ENCODE measurements at regions not wholly inside any gene's neighbourhood (a gene's known extent, or its start where the extent isn't known, plus 50 kb on each side); places are given as distances from the start of the nearest gene placed in this dataset.
A peak's percentile ranks its signal among the peaks of the same experiment; 100 is the strongest.

DNA sequence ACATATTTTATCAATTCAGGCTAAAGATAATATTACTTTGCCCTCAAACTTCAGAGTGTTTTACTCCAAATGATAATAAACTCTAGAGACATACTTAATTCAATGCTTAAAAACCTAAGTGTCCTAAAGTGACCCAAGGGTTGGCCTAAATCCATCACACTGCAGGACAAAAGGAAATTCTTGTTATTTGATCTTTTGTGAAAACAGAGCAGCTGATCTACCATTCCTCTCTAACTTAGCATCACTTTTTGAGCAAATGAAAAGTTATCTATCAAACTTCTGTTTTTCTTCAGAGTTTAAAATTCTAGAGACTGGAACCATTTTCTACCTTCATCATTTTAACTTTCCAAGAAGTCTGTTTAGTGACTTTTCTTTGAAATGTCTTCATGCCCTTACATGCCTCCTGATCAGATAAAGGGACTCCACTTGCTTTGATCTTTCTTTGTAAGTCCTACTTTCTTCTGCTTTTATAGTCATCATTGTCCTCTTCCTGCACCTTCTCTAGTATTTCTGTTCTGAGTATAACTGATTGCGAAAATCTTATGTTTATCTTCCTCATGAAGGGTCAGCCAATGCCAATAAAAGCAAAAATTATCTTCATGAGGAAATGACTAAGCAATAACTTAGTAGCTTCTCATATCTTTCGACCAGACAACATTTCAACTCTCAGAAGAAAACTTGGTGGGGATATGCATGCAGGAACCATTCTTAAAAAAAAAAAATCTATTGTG, 378.7 kb upstream of the TGFBR2 start:
- TF ChIP-seq POLR2AphosphoS5 (IDR thresholded peaks at IDR 0.05) (peak in 2 of 4 donors; percentile 31 to 51), POLR2A (IDR thresholded peaks at IDR 0.05) (no peak)
- intact Hi-C loops (cut with DNase I): no loop called here
- Histone ChIP-seq H3K4me1 (peaks cover 0 to 11% (median 10%) of the 10 kb centered on the region in 4 donors), H3K27me3 (no peaks in the 10 kb centered on the region), H3K9me3 (no peaks in the 10 kb centered on the region), H3K36me3 (no peaks in the 10 kb centered on the region), H3K27ac (peak overlapping the region in 1 of 4 donors; percentile 41), H3K4me3 (no peak overlapping the region)
- DNase-seq: no peak
- WGBS, 2 donors: 7 to 23% methylated on average over 2 of the region's 2 CpGs

DNA sequence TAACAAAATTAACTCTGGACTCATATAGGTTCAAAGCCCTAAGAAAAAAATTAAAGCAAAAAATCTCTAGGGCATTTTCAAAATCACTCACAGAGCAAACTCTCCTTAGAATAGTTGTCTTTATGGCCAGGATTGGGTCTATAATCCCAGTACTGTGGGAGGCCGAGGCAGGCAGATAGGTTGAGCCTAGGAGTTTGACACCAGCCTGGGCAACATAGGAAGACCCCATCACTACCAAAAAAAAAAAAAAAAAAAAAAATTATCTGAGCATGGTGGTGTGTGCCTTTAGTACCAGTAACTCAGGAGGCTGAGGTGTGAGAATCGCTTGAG, 378.1 kb upstream of the TGFBR2 start:
- Histone ChIP-seq H3K4me1 (peaks cover 0 to 11% (median 10%) of the 10 kb centered on the region in 4 donors), H3K27me3 (no peaks in the 10 kb centered on the region), H3K4me3 (no peak overlapping the region), H3K9me3 (no peaks in the 10 kb centered on the region), H3K36me3 (no peaks in the 10 kb centered on the region), H3K27ac (peak overlapping the region in 1 of 4 donors; percentile 41)
- no peak for DNase-seq
- WGBS, 2 donors: 84 to 93% methylated on average over 2 of the region's 2 CpGs
- TF ChIP-seq POLR2AphosphoS5 (IDR thresholded peaks at IDR 0.05) (no peak), EP300 (IDR thresholded peaks at IDR 0.05) (no peak), POLR2A (IDR thresholded peaks at IDR 0.05) (no peak)
- TF ChIP-seq, protein P1, sequence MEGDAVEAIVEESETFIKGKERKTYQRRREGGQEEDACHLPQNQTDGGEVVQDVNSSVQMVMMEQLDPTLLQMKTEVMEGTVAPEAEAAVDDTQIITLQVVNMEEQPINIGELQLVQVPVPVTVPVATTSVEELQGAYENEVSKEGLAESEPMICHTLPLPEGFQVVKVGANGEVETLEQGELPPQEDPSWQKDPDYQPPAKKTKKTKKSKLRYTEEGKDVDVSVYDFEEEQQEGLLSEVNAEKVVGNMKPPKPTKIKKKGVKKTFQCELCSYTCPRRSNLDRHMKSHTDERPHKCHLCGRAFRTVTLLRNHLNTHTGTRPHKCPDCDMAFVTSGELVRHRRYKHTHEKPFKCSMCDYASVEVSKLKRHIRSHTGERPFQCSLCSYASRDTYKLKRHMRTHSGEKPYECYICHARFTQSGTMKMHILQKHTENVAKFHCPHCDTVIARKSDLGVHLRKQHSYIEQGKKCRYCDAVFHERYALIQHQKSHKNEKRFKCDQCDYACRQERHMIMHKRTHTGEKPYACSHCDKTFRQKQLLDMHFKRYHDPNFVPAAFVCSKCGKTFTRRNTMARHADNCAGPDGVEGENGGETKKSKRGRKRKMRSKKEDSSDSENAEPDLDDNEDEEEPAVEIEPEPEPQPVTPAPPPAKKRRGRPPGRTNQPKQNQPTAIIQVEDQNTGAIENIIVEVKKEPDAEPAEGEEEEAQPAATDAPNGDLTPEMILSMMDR (IDR thresholded peaks at IDR 0.05): no peak
- intact Hi-C loops (cut with DNase I): no loop called here

DNA sequence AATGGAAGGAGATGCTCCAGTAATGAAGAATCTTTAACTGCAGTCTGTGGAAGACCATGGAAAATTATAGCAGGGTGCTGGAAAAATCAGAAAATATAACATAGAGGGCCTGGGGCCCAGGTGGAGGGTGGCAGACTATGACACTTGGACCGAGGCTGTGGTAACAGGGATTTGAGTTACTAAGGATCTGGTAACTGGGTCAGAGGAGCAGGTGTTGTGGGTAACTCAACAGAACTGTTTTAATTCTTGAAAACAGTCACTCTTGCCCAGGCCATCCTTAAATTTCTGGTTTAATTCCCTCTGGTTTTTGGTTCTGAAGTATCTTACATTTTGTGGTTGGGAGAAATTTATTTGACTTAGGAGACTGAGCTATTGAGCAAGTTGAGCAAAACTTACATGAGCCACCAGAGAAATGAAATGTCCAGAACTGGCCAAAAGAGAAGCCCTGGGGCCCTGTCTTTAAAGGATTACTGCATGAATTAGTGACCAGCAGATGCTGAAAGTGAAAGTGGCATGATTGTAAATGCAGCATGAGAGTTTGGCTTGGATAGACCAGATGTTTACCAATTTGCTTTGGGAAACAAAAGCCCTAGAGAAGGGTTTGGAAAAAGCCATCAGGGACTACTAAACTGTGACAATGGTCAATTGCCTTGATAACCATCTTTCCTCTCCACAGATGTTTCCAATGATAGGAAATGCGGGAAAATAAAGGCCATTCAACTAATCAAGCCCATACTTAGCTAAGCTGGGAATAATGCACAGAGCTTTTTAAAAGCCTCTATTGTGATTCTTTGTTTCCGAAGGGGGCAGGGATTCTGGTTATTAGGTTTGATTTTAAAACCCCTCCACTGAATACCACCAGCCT, 374.9 kb upstream of the TGFBR2 start:
- DNase-seq: no peak
- H3K27me3 ChIP-seq: no peaks in the 10 kb centered on the region
- H3K4me3 ChIP-seq: no peak overlapping the region
- no peaks in the 10 kb centered on the region for H3K9me3 ChIP-seq
- TF ChIP-seq POLR2AphosphoS5 (IDR thresholded peaks at IDR 0.05) (peak in 1 of 4 donors; percentile 12), POLR2A (IDR thresholded peaks at IDR 0.05) (no peak), EP300 (IDR thresholded peaks at IDR 0.05) (no peak)
- TF ChIP-seq, protein P1 (IDR thresholded peaks at IDR 0.05): no peak
- WGBS, 2 donors: 92 to 98% methylated on average over 3 of the region's 3 CpGs
- H3K36me3 ChIP-seq: no peaks in the 10 kb centered on the region
- H3K4me1 ChIP-seq: peaks cover 0 to 17% (median 10%) of the 10 kb centered on the region in 4 donors
- intact Hi-C loops (cut with DNase I): no loop called here
- peak overlapping the region in 3 of 4 donors; percentile 22 to 50 (median 46) for H3K27ac ChIP-seq

DNA sequence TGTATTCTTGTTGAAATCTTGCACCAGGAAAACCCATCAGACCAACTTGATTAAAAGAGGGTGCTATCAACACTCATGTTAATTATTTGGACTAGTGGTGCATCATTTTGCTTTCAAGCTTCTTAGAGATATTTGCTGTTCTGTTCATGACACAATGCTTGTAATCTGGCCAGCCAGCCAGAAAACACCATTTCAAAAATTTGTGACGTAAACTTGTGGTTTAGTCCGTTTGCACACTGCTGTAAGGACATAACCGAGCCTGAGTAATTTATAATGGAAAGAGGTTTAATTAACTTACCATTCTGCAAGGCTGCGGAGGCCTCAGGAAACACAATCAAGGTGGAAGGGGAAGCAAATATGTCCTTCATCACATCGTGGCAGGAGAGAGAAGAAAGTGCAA, 374.3 kb upstream of the TGFBR2 start:
- peak overlapping the region in 3 of 4 donors; percentile 22 to 50 (median 46) for H3K27ac ChIP-seq
- no peaks in the 10 kb centered on the region for H3K9me3 ChIP-seq
- H3K27me3 ChIP-seq: no peaks in the 10 kb centered on the region
- H3K4me3 ChIP-seq: no peak overlapping the region
- intact Hi-C loops (cut with DNase I): no loop called here
- 68 to 85% methylated on average over 5 of the region's 5 CpGs for WGBS, 2 donors
- TF ChIP-seq POLR2A (IDR thresholded peaks at IDR 0.05) (no peak), EP300 (IDR thresholded peaks at IDR 0.05) (no peak), POLR2AphosphoS5 (IDR thresholded peaks at IDR 0.05) (no peak)
- TF ChIP-seq, protein P1 (IDR thresholded peaks at IDR 0.05): no peak
- peaks cover 0 to 15% (median 9%) of the 10 kb centered on the region in 4 donors for H3K4me1 ChIP-seq
- no peaks in the 10 kb centered on the region for H3K36me3 ChIP-seq
- DNase-seq: no peak

Data from sigmoid colon (tissue), 6 donors.